GM12891 (cell line): ENCODE measurements at regions not wholly inside any gene's neighbourhood (a gene's known extent, or its start where the extent isn't known, plus 50 kb on each side); places are given as distances from the start of the nearest gene placed in this dataset.

ENCODE experiments used
- PAX5 ChIP-seq: IDR thresholded peaks from 2 replicates; pipeline ENCODE4 v1.6.1; 2011; ENCODE audit warnings: low read length, moderate library complexity, mild to moderate bottlenecking; ENCODE audit not compliant: insufficient read depth, severe bottlenecking
- POLR2A ChIP-seq: IDR thresholded peaks from 2 replicates; pipeline ENCODE4 v1.6.1; 2011; ENCODE audit warnings: low read depth, low read length, control low read depth
- POLR2AphosphoS5 ChIP-seq: IDR thresholded peaks from 2 replicates; pipeline ENCODE4 v1.6.1; 2011; ENCODE audit warnings: low read depth, low read length, control low read depth
- POU2F2 ChIP-seq: IDR thresholded peaks from 2 replicates; pipeline ENCODE4 v1.6.1; 2011; ENCODE audit warnings: low read depth, mild to moderate bottlenecking, control low read depth, low read length, moderate library complexity
- SPI1 ChIP-seq: IDR thresholded peaks from 2 replicates; pipeline ENCODE4 v1.6.1; 2011; ENCODE audit warnings: low read depth, low read length, control low read depth
- TAF1 ChIP-seq: IDR thresholded peaks from 2 replicates; pipeline ENCODE4 v1.6.1; 2011; ENCODE audit warnings: low read depth, low read length, control low read depth

DNA sequence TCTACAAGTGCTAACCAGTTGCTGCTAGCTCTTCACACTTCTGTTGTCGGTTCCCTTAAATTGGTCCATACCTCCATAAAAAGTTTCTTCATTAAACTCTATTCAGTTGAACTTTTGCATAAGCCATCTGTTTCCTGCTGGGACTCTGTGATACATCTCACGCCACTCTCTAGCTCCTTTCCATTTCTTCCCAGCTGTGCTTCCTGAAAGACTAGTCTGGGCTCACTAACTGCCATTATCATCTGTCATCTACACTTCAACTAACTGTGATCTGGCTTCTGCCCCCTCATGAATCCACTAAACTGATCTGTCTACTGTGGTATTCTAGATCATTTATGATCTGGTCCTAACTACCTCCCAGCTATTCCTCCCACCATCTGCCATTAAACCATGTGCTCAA is 78.3 kb downstream of the ELAPOR2 start:
- no peak for TF ChIP-seq POLR2A
- no peak for TF ChIP-seq TAF1
- TF ChIP-seq POLR2AphosphoS5 = no peak
- TF ChIP-seq SPI1 = no peak
- TF ChIP-seq PAX5 = no peak
- no peak for TF ChIP-seq POU2F2
